ENCODE measurements at regions not wholly inside any gene's neighbourhood (a gene's known extent, or its start where the extent isn't known, plus 50 kb on each side); places are given as distances from the start of the nearest gene placed in this dataset.

DNA sequence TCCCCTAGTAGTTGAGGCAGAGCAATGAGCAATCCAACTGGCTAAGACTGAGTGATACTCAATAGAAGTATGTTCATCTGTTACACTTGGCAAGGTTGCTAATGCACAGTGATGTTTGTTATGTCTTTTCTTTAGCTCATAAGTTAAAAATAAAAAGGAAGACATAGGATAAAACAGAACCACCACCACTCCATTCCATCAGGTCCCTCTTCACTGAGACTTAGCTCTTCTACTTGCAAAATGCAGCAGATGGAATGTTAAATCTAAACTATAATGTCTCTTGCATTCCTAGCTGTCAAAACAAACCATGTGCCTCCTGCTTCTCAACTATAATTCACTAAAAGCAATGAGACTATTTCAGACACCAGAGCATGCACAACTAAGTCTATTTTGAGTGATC is 265.6 kb upstream of the UBE2E2 start:
- TF ChIP-seq ZFP30 (CRISPR knock-in tag; IDR thresholded peaks at IDR 0.05) = no peak
- TF ChIP-seq, protein P1, sequence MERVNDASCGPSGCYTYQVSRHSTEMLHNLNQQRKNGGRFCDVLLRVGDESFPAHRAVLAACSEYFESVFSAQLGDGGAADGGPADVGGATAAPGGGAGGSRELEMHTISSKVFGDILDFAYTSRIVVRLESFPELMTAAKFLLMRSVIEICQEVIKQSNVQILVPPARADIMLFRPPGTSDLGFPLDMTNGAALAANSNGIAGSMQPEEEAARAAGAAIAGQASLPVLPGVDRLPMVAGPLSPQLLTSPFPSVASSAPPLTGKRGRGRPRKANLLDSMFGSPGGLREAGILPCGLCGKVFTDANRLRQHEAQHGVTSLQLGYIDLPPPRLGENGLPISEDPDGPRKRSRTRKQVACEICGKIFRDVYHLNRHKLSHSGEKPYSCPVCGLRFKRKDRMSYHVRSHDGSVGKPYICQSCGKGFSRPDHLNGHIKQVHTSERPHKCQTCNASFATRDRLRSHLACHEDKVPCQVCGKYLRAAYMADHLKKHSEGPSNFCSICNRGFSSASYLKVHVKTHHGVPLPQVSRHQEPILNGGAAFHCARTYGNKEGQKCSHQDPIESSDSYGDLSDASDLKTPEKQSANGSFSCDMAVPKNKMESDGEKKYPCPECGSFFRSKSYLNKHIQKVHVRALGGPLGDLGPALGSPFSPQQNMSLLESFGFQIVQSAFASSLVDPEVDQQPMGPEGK (CRISPR knock-in tag; IDR thresholded peaks at IDR 0.05; ENCODE audit: borderline replicate concordance) = no peak

All from SK-N-SH treated with all-trans-retinoic acid at 6 μM for 48 hours (cell line).